ENCODE measurements at regions not wholly inside any gene's neighbourhood (a gene's known extent, or its start where the extent isn't known, plus 50 kb on each side); places are given as distances from the start of the nearest gene placed in this dataset. TPM values are rescaled to one million over a fixed set of nuclear protein-coding genes. Genes with fewer than 3 reads are reported as not detected.

- no peak for DNase-seq
These were observed 66.3 kb upstream of the PAPPA start for GRCh38 chr9:116087246-116087645.

GRCh38 chr9:116087751-116088194, 65.8 kb upstream of the PAPPA start:
- DNase-seq, result no peak

GRCh38 chr9:116088396-116088795, 65.2 kb upstream of the PAPPA start:
- DNase-seq, result no peak

GRCh38 chr9:116090030-116090770, 63.4 kb upstream of the PAPPA start:
- no peak for DNase-seq

GRCh38 chr9:116094846-116095245, 58.7 kb upstream of the PAPPA start:
- no peak for DNase-seq

- DNase-seq, result no peak
These were observed 58.2 kb upstream of the PAPPA start for GRCh38 chr9:116095403-116095802.

- DNase-seq, result no peak
These were observed 57.5 kb upstream of the PAPPA start for GRCh38 chr9:116096046-116096445.

GRCh38 chr9:116096853-116097252, 56.7 kb upstream of the PAPPA start:
- no peak for DNase-seq

GRCh38 chr9:116098476-116098875, 55.1 kb upstream of the PAPPA start:
- no peak for DNase-seq

GRCh38 chr9:116099821-116100220, 53.8 kb upstream of the PAPPA start:
- no peak for DNase-seq

- no peak for DNase-seq
These were observed 52.9 kb upstream of the PAPPA start for GRCh38 chr9:116100711-116101121.

GRCh38 chr9:116101516-116101915, 52.1 kb upstream of the PAPPA start:
- DNase-seq, result no peak

- DNase-seq, result no peak
These were observed 51.0 kb upstream of the PAPPA start for GRCh38 chr9:116102596-116102995.

Small RNAs in the stretch of these regions (small RNA-seq; reads per million reads assigned to genes)
- not detected for gene RF00004 (ENCODE audit: low replicate concordance)
